RPMI7951 (cell line): ENCODE measurements at regions not wholly inside any gene's neighbourhood (a gene's known extent, or its start where the extent isn't known, plus 50 kb on each side); places are given as distances from the start of the nearest gene placed in this dataset.

Experiments
- DNase-seq: peaks from one replicate; pipeline ENCODE4 v3.0.0-alpha.2; 2012; ENCODE audit warnings: low read depth

DNA sequence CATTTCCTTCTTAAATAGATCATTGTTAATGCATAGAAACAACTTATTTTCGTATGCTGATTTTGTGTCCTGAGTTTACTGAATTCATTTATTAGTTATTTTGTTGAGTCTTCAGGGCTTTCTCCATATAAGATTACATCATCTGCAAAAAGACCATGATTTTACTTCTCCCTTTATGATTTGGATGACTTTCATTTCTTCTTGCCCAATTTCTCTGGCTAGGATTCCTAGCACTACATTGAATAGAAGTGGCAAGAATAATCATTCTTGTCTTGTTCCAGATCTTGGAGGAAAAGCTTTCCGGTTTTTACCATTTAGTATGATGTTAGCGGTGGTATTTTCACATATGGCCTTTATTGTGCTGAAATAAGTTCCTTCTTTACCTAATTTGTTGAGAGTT lies 303.0 kb upstream of the RTL1 start:
- DNase-seq: no peak

DNA sequence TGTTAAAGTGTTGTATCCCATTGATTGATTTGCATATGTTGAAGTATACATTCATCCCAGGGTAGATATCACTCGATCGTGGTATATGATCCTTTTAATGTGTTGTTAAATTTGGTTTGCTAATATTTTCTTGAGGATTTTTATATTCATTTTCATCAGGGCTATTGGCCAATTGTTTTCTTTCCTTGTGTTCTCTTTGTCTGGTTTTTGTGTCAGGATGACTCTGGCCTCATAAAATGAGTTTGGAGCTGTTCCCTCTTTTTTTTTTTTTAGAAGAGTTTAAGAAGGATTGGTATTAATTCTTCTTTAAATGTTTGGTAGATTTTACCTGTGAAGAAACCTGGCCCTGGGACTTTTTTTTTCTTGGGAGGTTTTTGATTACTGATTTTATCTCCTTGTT lies 303.5 kb upstream of the RTL1 start:
- DNase-seq: no peak

DNA sequence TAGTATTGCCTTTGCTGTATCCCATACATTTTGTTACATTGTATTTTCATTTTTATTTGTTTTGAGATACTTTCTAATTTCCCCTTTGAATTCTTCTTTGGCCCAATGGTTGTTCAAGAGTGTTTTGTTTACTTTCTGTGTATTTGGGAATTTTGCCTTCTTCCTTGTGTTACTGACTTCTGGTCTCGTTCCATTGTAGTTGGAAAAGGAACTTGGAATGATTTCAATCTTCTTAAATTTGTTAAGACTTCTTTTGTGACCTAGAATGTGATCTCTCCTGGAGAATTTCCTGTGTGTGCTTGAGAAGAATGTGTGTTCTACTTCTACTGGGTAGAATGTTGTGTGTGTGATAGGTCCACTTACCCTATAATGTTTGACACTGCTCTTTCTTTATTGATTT lies 304.4 kb upstream of the RTL1 start:
- DNase-seq: no peak

DNA sequence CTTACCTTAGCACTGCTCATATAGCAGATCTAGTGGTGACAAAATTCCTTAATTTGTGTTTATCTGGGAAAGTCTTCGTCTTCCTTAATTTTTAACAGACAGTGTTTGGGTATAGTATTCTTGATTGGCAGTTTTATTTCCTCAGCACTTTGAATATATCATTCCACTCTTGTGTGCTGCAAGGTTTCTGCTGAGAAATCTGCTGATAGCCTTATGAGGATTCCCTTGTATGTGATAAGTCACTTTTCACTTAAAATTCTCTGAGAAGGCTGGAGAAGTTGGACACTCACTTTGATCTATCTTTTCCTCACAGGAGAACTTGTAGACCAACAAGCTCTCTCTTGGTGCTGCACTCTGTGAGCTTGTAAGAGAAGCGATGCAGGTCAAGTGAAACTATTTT lies 306.1 kb upstream of the RTL1 start:
- DNase-seq: no peak

DNA sequence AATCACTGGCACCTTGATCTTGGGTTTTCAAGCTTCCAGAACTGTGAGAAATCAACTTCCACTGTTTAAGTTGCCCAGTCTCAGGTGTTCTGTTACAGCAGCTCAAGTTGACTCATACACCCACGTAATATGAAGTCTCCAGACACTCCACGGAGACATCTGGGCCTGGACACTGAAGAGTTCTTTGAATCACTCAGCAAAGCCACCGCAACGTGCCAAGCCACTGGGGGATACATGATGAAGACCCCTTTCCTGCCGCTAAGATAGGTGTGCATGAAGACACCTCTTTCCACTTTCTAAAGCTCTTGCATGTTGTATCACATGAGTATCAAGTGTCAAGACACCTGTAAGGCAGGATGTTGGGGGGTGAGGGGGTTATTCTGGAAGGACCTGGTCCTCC lies 311.7 kb upstream of the RTL1 start:
- no peak for DNase-seq

DNA sequence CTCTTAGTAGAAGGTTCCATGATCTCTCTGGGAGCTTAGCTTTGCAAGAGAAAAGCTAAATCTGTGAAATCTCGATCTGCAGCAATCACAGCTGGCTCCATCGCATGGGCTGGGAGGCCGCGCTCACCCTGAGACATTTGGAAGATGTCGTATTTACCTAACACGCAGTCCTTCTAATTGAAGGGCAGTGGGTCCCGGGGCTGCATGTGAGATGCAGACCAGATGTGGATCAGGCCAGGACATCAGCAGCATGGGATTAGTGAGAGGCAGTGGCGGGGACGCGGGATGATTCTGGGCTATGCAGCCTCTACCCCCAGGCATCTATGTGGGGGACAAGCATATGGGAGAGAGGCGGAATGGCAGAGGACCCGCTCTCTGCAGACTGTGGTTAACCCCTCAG lies 312.4 kb upstream of the RTL1 start:
- no peak for DNase-seq

DNA sequence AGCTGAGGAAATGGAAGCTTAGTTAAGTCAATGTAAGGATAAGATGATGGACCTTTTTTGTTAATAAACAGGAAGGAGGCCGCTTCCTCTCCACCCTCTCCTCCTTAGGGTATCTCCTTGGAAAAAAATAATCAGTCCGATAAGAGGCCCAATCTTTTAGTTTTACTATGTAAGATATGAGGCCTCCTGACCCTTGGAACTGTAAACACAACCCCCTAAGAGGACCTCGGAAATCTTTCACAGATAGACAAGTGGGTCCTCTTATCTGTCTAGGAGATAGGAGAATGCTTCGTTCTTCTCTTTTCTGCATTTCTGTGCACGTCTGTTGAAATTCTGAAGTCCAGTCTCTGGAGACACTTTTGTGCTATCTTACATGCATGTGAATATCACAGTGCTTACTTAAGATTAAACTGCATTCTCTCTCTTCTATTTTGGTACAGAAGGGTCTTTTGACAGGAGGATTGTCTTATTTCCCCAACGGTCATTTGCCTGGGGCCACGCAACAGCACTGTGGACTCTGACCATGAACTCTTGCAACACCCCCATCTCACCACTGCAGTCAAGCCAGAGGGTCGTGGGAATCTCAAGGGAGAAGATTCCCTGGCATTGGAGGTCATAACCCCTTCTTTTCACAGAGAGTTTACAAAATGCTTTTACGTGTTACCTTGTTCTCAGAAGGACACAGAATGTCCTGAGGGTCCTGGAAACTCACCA lies 313.0 kb upstream of the RTL1 start:
- DNase-seq: no peak

DNA sequence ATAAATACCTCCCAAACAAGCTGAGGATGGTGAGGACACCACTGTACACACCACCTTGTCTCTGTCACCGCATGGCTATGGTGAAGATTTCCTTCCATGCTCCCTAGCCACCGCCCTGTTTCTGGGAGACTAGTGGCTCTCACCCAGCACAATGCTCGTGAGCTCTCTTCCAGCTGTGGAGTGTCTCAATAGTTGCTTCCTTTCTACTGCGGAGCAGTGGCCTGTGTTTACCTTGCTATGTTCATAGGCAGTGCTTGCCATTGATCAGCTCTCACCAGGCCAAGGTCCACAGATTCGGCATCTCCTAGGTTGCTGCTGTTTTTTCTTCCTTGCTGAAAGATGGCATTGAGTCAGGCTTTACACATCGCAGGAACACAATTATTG lies 313.6 kb upstream of the RTL1 start:
- DNase-seq: no peak

DNA sequence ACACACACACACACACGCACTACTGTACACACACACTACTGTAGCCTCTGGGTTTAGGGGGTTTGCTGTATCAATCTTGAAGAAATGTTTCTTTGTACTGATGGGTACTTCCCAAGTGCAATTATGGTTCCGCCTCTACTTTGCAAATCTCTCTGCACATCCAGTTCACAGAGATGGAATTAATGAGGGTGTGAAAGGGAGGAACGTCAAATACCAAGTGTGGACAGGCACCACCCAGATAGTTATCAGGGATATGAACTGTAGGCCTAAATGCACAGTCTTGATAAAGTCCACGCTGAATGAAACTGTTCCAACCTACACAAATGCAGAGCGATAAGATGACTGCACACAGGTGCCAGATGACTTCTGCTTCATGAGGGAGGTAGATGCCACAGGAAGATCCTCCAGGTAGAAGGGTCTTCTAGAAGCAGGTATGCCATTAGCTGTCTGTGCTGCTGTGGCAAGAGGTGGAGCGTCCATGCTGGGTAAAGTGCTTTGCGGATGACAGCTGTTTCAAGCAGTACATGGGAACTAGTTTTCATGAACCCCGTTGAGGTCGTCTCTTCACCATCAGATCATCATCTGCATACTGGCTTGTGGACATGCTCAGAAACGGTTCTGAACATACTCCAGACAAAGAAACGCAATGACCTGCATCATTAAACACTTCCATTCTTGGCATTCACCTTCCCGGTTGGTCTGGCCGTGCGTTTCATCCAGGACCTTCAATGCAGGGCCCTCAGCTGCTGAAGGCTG lies 314.3 kb upstream of the RTL1 start:
- DNase-seq: no peak

DNA sequence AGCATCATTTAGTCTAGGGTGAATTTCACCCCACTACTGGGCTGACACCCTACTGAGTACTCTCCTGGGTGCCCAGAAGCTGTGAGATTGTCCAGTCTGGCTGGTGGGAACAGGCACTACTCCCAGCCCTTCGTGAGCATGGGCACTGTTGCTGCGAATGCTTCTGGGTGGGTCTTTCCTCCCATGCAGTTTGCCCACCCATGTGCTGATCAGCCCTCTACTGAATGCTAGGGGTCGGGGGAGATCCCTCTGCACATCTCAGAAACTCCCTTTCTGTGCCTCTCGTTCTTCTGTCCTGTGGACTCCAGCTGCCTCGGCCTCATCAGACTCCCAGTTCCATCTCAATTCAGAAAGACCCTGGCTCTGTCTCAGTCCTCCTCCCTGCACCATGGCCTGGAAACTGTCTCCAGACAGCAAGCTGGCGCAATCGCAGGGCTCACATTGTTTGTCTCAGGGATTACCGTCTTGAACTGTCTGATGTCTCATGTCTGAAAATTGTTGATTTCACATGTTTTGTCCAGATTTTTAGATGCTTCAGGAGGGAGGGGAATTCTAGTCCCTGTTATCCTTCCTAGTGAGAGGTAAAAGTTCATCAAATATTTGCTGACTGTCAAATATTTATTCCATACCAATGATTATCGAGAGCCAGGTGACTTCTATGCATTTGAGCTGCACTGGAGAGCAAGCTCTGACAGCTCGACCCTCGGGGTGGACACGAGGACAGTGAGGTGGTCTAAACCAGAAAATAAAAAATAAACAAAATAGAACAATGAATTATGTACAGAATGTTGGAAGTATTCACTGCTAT lies 316.6 kb upstream of the RTL1 start:
- DNase-seq: no peak

DNA sequence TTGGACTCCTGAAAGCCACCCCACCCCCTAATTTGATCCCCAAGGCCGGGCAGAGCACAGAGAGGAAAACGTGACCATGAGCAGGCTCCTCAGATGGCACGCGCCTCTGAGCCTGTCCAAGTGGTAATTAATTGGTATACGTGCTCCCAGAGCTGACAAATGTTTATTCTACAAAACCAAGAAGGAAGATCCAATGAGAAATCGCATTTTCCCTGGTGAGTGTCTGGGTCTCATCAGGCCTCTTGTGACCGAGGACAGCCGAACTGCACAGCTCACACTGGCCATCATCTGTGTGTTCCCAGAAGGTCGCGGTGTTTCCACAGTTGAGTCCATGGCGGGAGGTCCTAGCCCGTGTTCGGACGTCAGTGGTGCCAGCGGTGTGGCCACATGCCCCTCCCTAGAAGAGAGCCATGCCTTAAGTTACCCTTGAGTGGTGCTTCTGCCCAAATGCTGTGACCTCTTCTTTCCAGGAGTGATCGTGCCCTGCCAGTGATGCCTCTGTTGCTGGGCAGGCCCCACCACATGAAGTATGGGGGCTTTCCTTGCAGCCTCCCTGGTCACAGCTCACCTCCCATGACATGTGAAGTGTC lies 317.5 kb upstream of the RTL1 start:
- no peak for DNase-seq

DNA sequence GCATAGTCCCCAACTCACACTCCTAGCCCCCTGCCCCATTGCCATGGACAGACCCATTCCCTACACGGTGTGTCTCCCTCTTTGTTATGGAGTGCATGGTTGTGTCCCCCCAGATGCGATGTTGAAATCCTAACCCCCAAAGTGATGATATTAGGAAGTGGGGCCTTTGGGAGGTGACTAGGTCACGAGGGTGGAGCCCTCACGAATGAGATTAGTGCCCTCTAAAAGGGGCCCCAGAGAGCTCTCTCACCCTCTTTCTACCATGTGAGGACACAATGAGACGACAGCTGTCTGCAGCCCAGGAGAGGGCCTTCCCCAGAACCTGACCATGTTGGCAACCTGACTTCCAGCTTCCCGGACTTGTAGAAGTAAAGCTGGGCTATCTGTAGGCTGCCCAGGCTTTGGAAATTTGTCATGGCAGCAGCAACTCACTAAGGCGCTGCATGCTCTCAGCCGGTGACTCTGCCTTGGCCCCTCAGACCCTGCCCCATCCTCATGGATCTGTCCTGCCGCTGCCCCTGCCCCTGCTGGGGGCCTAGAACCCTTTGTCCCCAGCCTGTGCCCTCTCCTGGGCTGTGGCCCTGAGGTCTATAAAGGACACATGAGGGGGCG lies 318.1 kb upstream of the RTL1 start:
- no peak for DNase-seq

DNA sequence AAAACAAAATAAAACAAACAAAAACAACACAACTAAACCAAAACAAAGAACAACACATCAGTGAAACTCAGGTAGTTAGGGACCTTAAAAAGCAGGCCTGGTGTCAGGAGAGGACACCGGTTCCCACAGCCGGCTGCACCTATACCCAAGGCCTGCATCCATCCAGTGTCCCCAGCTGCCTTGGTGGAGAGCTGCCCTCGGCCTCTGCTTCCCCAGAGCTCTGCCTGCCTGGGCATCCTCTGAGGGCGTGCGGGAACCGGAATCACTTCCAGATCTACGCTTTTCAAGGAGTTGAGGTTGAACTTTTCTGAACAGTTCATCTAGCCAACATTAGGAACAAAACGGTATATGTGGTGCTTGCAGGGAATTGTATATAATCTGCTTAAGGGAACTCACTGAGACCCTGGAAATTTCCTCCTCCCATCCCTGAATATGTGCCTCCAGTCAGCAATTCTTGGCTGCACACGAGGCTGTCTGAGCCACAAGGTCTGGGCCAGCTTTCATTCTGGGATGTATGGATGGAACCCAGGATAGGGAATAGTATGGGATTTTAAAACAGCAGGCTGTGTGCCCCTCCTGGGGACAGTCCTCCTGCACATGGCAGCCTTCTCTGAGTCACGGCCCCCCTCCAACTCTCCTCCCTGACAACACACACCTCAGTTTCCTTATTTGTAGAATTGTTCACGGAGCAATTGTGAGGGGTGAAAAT lies 319.0 kb upstream of the RTL1 start:
- no peak for DNase-seq

DNA sequence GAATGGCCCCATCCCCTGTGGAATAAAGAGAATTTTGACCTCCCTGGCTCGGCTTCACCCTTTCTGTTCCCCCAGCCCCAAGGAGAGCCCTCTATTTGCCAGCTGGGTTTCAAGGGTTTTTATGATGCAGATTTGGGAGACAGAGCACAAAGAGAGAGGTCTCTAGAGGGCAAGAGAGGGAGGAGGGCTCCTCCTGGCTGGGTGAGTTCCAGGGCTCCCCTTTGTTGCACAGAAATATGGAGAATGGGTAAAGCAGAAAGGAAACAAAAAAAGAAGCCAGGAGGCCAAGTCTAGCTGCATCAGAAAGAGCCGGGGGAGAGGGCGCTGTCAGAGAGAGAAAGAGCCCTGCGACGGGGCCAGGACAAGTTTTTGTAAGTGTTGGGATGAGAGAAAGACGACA lies 319.6 kb upstream of the RTL1 start:
- no peak for DNase-seq

DNA sequence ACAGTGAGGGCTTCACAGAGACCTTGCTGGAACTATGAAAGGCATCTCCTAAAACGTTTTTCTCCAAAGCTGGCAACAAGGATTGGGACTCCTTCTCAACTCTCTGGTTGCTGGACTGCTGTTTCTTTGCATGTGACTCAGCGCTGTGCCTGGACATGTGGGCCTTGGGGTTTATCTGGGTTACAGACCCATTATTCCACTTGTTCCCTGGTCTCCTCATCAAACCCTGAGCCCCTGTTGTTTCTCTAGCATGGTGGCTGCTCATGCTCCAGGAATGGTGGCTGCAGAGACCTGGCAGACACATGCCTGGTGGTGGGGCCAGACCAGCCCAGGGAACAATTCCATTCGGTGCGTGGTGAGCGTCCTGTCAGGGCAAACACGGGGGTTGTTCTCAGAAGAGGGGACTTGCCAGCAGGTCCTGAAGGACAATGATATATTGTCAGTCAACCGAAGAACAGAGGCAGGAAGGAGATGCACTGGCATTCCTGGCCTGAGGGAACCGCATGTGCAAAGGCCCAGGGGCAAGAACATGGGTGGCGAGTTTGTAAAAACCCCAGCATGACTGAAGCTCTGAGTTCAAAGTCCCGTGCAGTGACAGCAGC lies 320.1 kb upstream of the RTL1 start:
- DNase-seq: no peak

DNA sequence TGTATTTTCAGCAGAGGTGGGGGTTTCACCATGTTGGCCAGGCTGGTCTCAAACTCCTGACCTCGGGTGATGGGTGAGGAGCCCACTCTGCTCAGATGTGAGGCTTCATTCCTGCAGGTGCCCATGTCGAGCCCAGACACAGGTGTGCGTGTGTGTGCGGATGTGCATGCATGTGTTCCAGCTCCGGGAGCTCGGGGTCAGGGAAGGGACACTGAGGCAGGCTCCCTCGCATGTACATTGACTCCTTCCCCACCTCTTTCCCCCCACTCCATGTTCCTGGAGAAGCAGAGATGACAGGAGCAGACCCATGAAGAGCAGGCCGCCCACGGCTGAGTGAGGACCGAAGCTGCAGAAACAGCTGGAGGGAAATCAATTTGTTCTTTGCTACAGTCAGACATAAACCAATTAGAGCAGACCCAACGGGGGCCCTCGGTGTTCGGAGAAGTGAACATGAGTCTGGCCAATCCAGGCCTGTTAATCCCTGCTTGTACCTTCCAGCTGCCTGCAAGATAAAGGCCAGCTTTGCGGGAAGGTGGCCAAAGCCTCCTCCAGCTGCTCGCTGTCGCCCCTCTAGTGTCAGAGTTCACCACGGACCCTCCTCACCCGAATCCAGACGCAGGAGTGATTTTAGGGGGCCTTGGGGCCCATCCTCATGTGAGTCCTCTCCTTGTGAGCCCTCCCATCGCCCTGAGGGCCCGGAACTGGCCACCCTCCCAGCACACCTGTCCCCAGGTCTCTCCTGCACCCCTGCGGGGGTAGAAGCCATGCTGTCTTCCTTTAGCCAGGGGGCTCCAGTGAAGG lies 321.0 kb upstream of the RTL1 start:
- DNase-seq: no peak

DNA sequence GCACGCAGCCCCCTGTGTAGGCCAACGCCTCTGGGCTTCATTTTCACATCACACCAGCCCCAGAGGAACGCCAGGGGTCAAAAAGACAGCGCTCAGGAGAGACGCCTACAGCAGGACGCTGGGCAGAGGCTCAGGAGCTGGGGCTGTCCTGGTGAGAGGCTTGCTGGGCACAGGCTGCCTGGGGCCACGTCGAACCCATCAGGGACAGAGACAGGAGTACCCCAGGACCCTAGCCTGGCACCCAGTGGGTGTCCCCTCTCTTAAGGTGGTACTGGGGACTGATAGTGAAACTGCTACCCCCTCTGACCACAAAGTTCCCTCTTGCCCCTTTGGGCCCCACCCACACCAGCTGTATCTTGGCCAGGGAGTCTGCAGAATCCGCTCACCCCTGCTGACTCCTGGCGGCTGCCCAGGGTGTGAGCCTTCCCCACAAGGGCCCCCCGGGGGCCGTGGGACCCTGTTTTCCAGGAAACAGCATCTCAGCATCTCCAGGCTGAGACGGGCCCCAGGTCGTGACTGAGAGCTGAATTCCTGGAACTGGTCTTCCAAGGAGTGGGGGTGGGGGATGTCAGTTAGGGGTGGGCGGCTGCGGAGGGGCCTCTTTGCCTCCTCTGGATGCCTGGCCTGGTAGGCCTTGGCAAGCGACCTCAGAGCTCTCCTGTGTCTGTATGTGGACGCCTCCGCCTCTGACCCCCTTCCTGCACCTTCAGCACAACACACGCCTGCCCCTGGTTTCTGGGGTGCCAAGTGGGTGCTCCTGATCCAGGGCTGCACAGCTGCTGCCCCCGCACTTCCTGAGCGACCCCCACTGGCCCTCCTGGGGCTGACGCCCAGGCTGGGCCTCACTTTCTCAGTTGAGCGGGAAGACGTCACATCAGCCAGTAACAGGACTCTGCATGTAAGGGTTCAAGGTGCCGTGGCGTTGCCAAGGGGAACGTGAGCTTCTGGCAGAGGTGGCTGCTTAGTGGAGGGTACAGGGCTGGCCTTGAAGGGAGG lies 321.9 kb upstream of the RTL1 start:
- no peak for DNase-seq

DNA sequence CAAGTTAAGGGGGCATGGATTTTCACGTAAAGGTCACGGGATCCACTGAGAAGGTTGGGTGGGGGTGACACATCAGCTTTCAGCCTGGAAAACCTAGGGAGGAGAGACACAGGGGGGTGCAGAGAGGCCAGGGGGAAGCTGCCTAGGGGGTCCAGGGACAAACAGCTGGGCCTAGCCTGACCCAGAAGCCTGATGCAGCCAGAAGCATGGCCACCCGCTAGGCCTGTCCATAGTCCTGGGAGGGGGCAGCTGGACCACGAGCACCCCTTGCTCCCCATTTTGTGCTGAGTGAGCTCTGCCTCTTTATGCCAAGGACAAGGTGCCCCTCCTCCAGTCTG lies 322.7 kb upstream of the RTL1 start:
- DNase-seq: no peak
